Muscle layer of colon (tissue), 2 donors: ENCODE measurements at regions not wholly inside any gene's neighbourhood (a gene's known extent, or its start where the extent isn't known, plus 50 kb on each side); places are given as distances from the start of the nearest gene placed in this dataset.
"Not testable (repeated sequence)": the region's sequence is repeated elsewhere in the genome, so short reads cannot be mapped to it uniquely, and the experiment has no call there.

Experiments
- H3K27ac ChIP-seq: one replicate; pipeline ENCODE4 v1.7.0; 2013; ENCODE audit warnings: low read depth, mild to moderate bottlenecking, low read length, moderate library complexity
- H3K27me3 ChIP-seq, 2 donors: one replicate each; pipeline ENCODE4 v1.7.0; 2013; ENCODE audit warnings: low read length in 2 of 2, mild to moderate bottlenecking in 2 of 2; ENCODE audit not compliant: insufficient read depth in 2 of 2, control insufficient read depth in 1 of 2
- H3K36me3 ChIP-seq: one replicate; pipeline ENCODE4 v1.7.0; 2013; ENCODE audit warnings: mild to moderate bottlenecking, low read length; ENCODE audit not compliant: insufficient read depth
- H3K4me1 ChIP-seq: one replicate; pipeline ENCODE4 v1.7.0; 2013; ENCODE audit warnings: mild to moderate bottlenecking, low read length; ENCODE audit not compliant: insufficient read depth
- H3K4me3 ChIP-seq, 2 donors: one replicate each; pipeline ENCODE4 v1.7.0; 2013; ENCODE audit warnings: low read length in 2 of 2, low read depth in 1 of 2, mild to moderate bottlenecking in 1 of 2, moderate library complexity in 1 of 2
- H3K9ac ChIP-seq: one replicate; pipeline ENCODE4 v1.7.0; 2013; ENCODE audit warnings: low read length
- H3K9me3 ChIP-seq: one replicate; pipeline ENCODE4 v1.7.0; 2013; ENCODE audit warnings: mild to moderate bottlenecking, low read length
- donor health status: abdominal sarcoma.
- donor health status: Adenocarcinoma of cecum.

DNA sequence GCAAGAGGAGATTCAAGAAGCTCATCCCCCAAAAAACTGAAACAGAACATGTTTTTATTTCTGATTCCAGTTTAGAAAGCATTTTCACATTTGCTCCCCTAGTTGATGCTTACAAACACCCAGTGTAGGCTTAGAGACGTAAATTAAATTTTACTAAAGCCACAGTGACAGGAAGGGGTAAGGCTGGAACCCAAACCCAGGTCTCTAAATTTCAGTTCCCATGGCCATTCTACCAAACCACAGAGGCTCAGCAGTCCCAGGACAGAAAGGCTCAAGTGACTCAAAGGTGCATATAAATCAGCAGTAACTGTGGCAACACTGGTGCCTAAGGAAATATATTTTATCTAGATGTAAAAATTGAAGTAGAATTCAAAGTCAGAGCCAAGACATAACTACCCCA lies 128.7 kb downstream of the CEP120 start:
- H3K27ac ChIP-seq: no peak overlapping the region
- no peaks in the 10 kb centered on the region for H3K36me3 ChIP-seq

DNA sequence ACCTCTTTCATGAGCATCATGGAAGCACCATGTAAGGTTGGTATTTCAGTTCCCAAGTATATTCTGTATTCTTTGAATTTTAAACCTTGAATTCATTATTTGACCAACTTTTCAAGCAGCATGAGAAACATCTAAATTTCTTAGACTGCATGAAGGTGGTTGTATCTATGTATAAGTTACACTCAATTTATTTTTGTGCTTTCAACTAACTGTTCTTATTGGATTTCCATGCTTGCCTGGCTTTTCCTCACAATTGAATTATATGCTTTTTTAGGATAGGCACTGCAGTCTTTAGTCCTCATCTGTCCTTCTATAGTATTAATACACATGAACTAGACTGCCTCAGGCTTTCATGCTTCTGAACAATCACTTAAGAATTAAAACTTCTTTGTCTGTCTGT lies 134.0 kb downstream of the CEP120 start:
- Histone ChIP-seq H3K9ac (no peak overlapping the region), H3K27ac (no peak overlapping the region), H3K9me3 (no peaks in the 10 kb centered on the region), H3K4me1 (peaks cover 6% of the 10 kb centered on the region), H3K4me3 (no peak overlapping the region), H3K27me3 (no peaks in the 10 kb centered on the region), H3K36me3 (no peaks in the 10 kb centered on the region)

More for the DNA sequence above, 128.7 kb downstream of the CEP120 start:
- no peaks in the 10 kb centered on the region for H3K27me3 ChIP-seq
- H3K4me1 ChIP-seq: peaks cover 8% of the 10 kb centered on the region
- H3K9me3 ChIP-seq: no peaks in the 10 kb centered on the region
- H3K4me3 ChIP-seq: no peak overlapping the region
- H3K9ac ChIP-seq: no peak overlapping the region

DNA sequence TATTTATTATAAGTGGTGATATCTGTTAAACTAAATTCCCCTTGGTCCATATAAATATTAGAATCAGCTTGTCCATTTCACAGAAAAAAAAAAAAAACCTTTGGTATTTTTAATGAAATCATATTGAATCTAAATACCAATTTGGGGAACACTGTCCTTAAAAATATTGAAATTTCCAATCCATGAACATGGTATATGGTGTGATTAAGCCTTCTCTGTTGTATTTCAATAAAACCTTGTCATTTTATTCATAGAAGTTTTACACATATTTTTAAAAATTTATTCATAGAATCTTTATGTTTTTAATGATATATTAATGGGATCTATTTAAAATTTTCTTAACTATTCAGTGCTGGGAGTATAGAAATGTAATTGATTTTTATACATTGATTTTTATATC lies 135.3 kb downstream of the CEP120 start:
- Histone ChIP-seq H3K4me1 (peaks cover 17% of the 10 kb centered on the region), H3K4me3 (no peak overlapping the region), H3K27me3 (no peaks in the 10 kb centered on the region), H3K36me3 (no peaks in the 10 kb centered on the region), H3K27ac (no peak overlapping the region), H3K9ac (no peak overlapping the region), H3K9me3 (no peaks in the 10 kb centered on the region)

DNA sequence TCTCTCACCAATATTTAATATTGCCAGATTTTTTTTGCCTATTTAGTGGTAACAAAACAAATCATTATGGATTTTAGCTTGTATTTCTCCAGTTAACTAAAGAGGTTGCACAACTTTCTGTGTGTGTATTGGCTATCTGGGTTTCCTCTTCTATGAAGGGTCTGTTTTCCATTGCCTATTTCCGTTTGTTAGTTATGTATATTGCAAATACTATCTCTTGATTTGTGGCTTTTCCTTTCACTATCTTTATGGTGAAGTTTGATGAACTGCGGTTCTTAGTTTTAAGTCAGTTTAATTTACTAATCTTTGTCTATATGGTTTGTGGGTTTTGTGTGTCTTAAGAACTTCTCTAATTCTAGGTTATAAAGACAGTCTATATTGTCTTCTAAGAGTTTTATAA lies 136.3 kb downstream of the CEP120 start:
- Histone ChIP-seq H3K4me3 (no peak overlapping the region), H3K4me1 (peaks cover 21% of the 10 kb centered on the region), H3K9me3 (no peaks in the 10 kb centered on the region), H3K36me3 (no peaks in the 10 kb centered on the region), H3K27me3 (no peaks in the 10 kb centered on the region), H3K9ac (no peak overlapping the region), H3K27ac (no peak overlapping the region)

DNA sequence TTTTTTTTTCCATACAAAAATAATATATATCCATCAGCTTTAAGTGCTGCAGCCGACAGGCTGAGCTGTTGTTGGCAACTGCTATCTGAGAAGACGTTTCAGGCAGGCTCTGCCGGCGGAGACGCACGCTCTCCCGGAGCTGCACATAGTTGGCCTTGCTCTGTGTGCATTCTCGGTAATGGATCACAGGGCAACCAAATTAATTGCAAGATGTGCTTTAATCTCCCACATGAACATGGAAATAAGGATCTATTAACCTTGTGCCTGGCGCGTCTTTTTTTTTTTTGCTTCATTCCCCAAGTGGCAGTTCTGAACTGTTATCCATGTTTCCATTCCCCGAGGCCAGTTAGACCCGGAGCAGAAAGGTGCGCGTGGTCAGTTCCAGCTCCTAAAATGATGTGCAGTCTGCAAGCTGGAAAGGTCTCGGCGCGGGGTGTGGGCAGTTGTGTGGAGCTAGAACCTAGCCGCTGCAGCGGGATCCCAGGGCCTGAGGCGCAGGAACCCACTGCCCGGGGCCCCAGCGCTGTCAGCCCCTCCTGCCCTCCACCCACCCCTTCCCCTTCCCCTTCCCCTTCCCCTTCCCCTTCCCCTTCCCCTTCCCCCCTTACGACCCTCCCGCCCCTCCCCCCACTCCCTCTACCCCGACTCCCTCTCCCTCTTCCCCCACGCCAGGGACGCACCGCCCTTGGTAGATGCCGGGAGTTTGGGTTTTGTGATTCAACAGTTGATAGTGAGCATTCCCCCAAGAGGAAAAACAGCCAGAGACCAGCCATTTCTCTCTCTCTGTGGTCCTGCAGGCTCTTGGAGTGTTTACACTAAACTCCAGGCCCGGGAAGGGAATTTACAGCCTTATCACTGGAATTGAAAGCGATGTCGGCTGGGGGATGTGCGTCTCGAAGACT lies 137.8 kb downstream of the CEP120 start:
- peaks cover 21% of the 10 kb centered on the region for H3K4me1 ChIP-seq
- no peaks in the 10 kb centered on the region for H3K36me3 ChIP-seq
- no peaks in the 10 kb centered on the region for H3K27me3 ChIP-seq
- no peaks in the 10 kb centered on the region for H3K9me3 ChIP-seq
- no peak overlapping the region for H3K9ac ChIP-seq
- H3K27ac ChIP-seq: peak overlapping the region; percentile 29
- H3K4me3 ChIP-seq: peak overlapping the region in 1 of 2 donors; percentile 67

DNA sequence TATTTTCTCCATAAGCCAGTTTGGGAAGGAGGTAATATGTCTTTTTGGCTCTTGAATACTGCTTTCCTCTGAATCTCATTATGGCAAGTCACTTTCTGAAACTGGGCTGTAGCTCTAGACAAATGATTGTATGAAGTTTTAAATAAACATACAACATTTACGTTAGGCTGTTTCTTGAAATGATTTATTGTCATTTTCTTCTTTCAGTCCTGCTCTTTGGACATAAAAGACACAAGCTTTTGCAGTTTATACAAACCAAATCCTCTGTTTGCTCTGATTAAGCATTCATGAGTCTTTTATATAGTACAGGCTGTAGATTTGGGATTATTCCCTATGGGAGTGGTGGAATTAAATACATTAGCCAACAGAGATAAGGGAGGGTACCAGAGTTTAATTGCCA lies 139.7 kb downstream of the CEP120 start:
- no peak overlapping the region for H3K9ac ChIP-seq
- no peaks in the 10 kb centered on the region for H3K36me3 ChIP-seq
- H3K27ac ChIP-seq: no peak overlapping the region
- no peaks in the 10 kb centered on the region for H3K9me3 ChIP-seq
- no peaks in the 10 kb centered on the region for H3K27me3 ChIP-seq
- H3K4me3 ChIP-seq: no peak overlapping the region
- peaks cover 29% of the 10 kb centered on the region for H3K4me1 ChIP-seq

DNA sequence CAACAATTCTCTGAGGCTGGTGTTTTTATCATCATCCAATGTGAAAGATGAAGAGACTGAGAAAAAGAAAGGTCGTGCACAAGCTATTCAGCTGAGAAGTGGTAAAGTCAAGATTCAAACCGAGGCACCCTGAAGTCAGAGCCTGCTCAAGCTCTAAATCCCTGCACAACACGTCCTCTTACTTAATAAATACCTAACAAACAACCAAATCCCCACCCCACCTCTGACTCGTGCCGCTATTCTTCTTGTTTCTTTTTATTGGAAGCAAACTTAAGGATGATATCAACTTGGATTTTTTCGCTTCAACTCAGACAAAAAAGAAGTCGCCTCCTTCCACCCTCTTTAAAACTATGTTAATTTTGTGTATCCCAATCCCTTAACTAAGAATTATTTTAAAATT lies 140.2 kb downstream of the CEP120 start:
- peaks cover 30% of the 10 kb centered on the region for H3K4me1 ChIP-seq
- no peak overlapping the region for H3K27ac ChIP-seq
- H3K9ac ChIP-seq: no peak overlapping the region
- peak overlapping the region in 1 of 2 donors; percentile 16 for H3K4me3 ChIP-seq
- H3K9me3 ChIP-seq: no peaks in the 10 kb centered on the region
- no peaks in the 10 kb centered on the region for H3K36me3 ChIP-seq
- H3K27me3 ChIP-seq: no peaks in the 10 kb centered on the region

DNA sequence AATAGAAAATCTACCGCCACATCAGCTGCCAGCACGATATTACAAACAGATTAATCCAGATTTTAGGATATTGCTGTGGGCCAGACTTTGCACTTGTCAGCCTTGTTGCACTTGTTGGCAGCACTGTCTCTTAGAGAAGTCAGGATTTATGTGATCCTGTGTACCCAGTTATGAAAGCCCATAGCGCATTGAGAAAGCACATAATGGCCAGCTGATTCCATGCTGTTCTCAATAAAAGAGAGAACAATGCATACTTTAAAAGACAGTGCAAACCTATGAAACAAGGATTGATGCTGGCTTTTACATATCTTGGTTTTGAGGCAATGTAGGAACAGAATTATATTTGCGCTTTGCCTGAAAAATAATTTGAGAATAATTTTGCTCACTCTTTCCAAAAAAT lies 140.8 kb downstream of the CEP120 start:
- no peaks in the 10 kb centered on the region for H3K9me3 ChIP-seq
- peak overlapping the region in 1 of 2 donors; percentile 16 for H3K4me3 ChIP-seq
- no peak overlapping the region for H3K27ac ChIP-seq
- no peaks in the 10 kb centered on the region for H3K27me3 ChIP-seq
- no peak overlapping the region for H3K9ac ChIP-seq
- H3K36me3 ChIP-seq: no peaks in the 10 kb centered on the region
- H3K4me1 ChIP-seq: peaks cover 30% of the 10 kb centered on the region

DNA sequence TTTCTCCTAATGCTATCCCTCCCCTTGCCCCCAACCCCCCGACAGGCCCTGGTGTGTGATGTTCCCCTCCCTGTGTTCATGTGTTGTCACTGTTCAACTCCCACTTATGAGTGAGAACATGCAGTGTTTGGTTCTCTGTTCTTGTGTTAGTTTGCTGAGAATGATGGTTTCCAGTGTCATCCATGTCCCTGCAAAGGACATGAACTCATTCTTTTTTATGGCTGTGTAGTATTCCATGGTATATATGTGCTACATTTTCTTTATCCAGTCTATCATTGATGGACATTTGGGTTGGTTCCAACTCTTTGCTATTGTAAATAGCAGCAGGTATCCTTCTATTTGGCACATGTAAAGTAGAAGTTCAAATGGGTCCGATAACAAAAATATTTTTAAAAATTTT lies 142.3 kb downstream of the CEP120 start:
- not testable (repeated sequence) for H3K9me3 ChIP-seq, H3K27ac ChIP-seq, H3K27me3 ChIP-seq, H3K36me3 ChIP-seq, H3K9ac ChIP-seq, H3K4me3 ChIP-seq
- peaks cover 40% of the 10 kb centered on the region for H3K4me1 ChIP-seq

DNA sequence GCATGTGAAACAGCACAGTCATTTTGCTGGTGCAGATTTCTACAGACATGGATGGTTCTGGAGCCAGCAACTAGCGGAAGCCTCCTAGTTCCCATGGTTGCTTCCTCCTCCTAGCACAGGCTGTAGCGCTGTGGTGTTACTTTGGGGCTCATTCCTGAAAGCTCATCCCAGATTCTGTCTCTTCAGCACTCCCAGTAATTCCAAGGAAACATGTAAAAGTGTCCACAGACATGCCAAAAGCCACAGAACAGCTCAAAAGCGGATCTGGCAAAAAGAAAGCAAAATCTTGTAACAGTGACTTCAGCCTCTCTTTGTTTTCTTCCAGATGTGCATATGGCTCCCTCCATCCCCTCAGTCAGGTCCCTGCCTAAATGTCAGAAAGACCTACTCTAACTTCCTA lies 144.1 kb downstream of the CEP120 start:
- no peak overlapping the region for H3K27ac ChIP-seq
- peaks cover 35% of the 10 kb centered on the region for H3K4me1 ChIP-seq
- H3K4me3 ChIP-seq: no peak overlapping the region
- H3K36me3 ChIP-seq: no peaks in the 10 kb centered on the region
- no peaks in the 10 kb centered on the region for H3K9me3 ChIP-seq
- H3K9ac ChIP-seq: no peak overlapping the region
- no peaks in the 10 kb centered on the region for H3K27me3 ChIP-seq

DNA sequence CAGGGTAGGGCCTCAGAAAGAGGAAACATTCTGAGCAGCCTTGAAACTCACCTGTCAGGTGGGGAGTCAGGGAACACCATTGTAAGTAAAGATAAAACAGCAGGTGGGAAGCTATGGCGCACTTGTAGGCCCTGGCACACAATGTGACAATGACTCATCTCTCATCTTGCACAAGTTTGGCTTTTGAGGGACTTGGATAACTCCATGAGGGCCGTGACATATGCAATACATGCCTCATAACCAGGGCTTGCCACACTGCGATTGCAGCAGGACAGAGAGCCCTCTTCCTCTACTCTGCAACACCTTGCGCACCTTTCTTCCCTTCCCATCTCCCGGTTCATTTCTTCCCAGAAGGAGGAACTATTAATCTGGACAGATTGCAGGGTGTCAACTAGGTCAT lies 144.9 kb downstream of the CEP120 start:
- no peaks in the 10 kb centered on the region for H3K27me3 ChIP-seq
- H3K27ac ChIP-seq: no peak overlapping the region
- no peak overlapping the region for H3K4me3 ChIP-seq
- no peaks in the 10 kb centered on the region for H3K9me3 ChIP-seq
- H3K9ac ChIP-seq: no peak overlapping the region
- H3K36me3 ChIP-seq: no peaks in the 10 kb centered on the region
- peaks cover 28% of the 10 kb centered on the region for H3K4me1 ChIP-seq

DNA sequence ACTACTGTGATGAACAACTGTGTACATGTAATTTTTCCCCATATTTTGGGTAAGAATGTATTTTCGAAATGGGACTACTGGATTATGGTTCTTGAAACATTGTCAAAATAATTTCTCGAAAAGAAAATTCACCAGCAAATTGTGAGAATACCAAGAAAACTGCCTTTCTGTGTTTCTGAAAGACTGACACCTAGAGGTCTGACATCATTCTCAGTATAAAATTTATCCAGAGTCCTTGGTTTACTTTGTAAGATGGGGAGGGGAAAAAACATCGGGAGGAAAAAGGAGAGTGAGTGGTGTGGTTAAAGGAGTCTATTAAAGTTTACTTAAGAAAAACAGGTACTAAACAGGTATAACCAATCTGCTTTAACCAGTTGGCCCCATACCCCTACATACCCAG lies 149.2 kb downstream of the CEP120 start:
- H3K27ac ChIP-seq: no peak overlapping the region
- no peaks in the 10 kb centered on the region for H3K27me3 ChIP-seq

More for the DNA sequence above, 149.2 kb downstream of the CEP120 start:
- Histone ChIP-seq H3K9me3 (no peaks in the 10 kb centered on the region), H3K9ac (no peak overlapping the region), H3K4me3 (no peak overlapping the region), H3K36me3 (no peaks in the 10 kb centered on the region), H3K4me1 (peaks cover 17% of the 10 kb centered on the region)
